ENCODE measurements at regions not wholly inside any gene's neighbourhood (a gene's known extent, or its start where the extent isn't known, plus 50 kb on each side); places are given as distances from the start of the nearest gene placed in this dataset.

- TF ChIP-seq, protein P1, sequence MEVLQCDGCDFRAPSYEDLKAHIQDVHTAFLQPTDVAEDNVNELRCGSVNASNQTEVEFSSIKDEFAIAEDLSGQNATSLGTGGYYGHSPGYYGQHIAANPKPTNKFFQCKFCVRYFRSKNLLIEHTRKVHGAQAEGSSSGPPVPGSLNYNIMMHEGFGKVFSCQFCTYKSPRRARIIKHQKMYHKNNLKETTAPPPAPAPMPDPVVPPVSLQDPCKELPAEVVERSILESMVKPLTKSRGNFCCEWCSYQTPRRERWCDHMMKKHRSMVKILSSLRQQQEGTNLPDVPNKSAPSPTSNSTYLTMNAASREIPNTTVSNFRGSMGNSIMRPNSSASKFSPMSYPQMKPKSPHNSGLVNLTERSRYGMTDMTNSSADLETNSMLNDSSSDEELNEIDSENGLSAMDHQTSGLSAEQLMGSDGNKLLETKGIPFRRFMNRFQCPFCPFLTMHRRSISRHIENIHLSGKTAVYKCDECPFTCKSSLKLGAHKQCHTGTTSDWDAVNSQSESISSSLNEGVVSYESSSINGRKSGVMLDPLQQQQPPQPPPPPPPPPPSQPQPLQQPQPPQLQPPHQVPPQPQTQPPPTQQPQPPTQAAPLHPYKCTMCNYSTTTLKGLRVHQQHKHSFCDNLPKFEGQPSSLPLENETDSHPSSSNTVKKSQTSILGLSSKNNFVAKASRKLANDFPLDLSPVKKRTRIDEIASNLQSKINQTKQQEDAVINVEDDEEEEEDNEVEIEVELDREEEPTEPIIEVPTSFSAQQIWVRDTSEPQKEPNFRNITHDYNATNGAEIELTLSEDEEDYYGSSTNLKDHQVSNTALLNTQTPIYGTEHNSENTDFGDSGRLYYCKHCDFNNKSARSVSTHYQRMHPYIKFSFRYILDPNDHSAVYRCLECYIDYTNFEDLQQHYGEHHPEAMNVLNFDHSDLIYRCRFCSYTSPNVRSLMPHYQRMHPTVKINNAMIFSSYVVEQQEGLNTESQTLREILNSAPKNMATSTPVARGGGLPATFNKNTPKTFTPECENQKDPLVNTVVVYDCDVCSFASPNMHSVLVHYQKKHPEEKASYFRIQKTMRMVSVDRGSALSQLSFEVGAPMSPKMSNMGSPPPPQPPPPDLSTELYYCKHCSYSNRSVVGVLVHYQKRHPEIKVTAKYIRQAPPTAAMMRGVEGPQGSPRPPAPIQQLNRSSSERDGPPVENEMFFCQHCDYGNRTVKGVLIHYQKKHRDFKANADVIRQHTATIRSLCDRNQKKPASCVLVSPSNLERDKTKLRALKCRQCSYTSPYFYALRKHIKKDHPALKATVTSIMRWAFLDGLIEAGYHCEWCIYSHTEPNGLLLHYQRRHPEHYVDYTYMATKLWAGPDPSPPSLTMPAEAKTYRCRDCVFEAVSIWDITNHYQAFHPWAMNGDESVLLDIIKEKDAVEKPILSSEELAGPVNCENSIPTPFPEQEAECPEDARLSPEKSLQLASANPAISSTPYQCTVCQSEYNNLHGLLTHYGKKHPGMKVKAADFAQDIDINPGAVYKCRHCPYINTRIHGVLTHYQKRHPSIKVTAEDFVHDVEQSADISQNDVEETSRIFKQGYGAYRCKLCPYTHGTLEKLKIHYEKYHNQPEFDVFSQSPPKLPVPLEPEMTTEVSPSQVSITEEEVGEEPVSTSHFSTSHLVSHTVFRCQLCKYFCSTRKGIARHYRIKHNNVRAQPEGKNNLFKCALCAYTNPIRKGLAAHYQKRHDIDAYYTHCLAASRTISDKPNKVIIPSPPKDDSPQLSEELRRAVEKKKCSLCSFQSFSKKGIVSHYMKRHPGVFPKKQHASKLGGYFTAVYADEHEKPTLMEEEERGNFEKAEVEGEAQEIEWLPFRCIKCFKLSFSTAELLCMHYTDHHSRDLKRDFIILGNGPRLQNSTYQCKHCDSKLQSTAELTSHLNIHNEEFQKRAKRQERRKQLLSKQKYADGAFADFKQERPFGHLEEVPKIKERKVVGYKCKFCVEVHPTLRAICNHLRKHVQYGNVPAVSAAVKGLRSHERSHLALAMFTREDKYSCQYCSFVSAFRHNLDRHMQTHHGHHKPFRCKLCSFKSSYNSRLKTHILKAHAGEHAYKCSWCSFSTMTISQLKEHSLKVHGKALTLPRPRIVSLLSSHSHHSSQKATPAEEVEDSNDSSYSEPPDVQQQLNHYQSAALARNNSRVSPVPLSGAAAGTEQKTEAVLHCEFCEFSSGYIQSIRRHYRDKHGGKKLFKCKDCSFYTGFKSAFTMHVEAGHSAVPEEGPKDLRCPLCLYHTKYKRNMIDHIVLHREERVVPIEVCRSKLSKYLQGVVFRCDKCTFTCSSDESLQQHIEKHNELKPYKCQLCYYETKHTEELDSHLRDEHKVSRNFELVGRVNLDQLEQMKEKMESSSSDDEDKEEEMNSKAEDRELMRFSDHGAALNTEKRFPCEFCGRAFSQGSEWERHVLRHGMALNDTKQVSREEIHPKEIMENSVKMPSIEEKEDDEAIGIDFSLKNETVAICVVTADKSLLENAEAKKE (CRISPR knock-in tag; IDR thresholded peaks at IDR 0.05) = no peak
- no peak for TF ChIP-seq CREB1 (CRISPR knock-in tag; IDR thresholded peaks at IDR 0.05; ENCODE audit: low read depth)
Measured at GRCh38 chr14:101226265-101226602, 322.7 kb upstream of the RTL1 start (continued).

DNA sequence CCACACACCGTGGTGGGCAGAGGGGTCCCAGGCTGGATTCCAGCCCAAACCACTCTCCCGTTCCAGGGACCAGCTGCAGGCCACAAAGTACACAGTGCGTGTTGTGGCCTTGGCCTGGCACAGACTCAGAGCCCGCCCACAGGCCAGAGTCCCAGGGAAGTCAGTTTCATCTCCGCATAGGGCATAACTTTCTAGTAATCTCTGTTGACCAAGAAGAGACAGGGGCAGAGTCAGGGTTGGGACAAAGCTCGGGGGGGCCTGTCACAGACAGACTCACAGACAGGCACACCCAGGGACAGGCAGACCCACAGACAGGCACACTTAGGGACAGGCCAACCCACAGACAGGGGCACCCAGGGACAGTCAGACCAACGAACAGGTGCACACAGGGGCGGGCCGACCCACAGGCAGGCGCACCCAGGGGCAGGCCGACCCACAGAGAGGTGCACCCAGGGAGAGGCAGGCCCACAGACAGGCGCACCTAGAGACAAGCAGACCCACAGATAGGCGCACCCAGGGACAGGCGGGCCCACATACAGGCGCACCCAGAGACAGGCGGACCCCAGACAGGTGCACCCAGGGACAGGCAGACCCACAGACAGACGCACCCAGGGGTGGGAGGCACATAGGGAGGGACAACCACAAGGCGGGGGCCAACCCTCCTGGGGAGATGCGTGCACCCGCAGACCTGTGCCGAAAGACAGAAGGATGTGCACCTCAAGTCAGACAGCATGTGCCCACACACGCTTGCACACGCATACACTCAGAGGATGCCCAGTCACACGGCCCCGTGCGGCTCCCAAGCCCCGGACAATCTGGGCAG is 323.3 kb upstream of the RTL1 start:
- Histone ChIP-seq H4K20me1 (replicated peaks; ENCODE audit: insufficient read depth) (no peaks in the 10 kb centered on the region), H3K4me3 (no peak overlapping the region), H2AFZ (no peak overlapping the region), H3F3A (replicated peaks; ENCODE audit: low read depth) (no peaks in the 10 kb centered on the region; the same call in 1 of the 2 replicates), H3K36me3 (ENCODE audit: insufficient read depth) (no peaks in the 10 kb centered on the region), H3K9me2 (ENCODE audit: insufficient read depth) (no peaks in the 10 kb centered on the region), H3K27me3 (ENCODE audit: insufficient read depth) (no peaks in the 10 kb centered on the region), H3K4me2 (no peak overlapping the region), H3K79me2 (replicated peaks; ENCODE audit: insufficient read depth) (no peaks in the 10 kb centered on the region), H3K4me1 (ENCODE audit: insufficient read depth) (peaks cover 14% of the 10 kb centered on the region), H3K27ac (ENCODE audit: low read depth) (no peak overlapping the region)
- no peak for DNase-seq (ENCODE audit: low spot score)
- ATAC-seq = no peak
- no peaks in the 10 kb centered on the region for H3K9me3 Mint-ChIP-seq
- no peaks in the 10 kb centered on the region for H3K36me3 Mint-ChIP-seq (ENCODE audit: low read depth)
- H3K27ac Mint-ChIP-seq = no peak overlapping the region
- H3K27me3 Mint-ChIP-seq (ENCODE audit: insufficient read depth, low read depth, poor library complexity) = peaks cover 18% of the 10 kb centered on the region
- H3K4me1 Mint-ChIP-seq = peaks cover 23% of the 10 kb centered on the region
- no peak overlapping the region for H3K4me3 Mint-ChIP-seq
- TF ChIP-seq EZH2 (IDR thresholded peaks at IDR 0.05; ENCODE audit: low read depth, unreplicated experiment) (no peak), CREB1 (CRISPR knock-in tag; IDR thresholded peaks at IDR 0.05; ENCODE audit: low read depth) (no peak)
- TF ChIP-seq, protein P2, sequence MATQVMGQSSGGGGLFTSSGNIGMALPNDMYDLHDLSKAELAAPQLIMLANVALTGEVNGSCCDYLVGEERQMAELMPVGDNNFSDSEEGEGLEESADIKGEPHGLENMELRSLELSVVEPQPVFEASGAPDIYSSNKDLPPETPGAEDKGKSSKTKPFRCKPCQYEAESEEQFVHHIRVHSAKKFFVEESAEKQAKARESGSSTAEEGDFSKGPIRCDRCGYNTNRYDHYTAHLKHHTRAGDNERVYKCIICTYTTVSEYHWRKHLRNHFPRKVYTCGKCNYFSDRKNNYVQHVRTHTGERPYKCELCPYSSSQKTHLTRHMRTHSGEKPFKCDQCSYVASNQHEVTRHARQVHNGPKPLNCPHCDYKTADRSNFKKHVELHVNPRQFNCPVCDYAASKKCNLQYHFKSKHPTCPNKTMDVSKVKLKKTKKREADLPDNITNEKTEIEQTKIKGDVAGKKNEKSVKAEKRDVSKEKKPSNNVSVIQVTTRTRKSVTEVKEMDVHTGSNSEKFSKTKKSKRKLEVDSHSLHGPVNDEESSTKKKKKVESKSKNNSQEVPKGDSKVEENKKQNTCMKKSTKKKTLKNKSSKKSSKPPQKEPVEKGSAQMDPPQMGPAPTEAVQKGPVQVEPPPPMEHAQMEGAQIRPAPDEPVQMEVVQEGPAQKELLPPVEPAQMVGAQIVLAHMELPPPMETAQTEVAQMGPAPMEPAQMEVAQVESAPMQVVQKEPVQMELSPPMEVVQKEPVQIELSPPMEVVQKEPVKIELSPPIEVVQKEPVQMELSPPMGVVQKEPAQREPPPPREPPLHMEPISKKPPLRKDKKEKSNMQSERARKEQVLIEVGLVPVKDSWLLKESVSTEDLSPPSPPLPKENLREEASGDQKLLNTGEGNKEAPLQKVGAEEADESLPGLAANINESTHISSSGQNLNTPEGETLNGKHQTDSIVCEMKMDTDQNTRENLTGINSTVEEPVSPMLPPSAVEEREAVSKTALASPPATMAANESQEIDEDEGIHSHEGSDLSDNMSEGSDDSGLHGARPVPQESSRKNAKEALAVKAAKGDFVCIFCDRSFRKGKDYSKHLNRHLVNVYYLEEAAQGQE (IDR thresholded peaks at IDR 0.05; ENCODE audit: unreplicated experiment) = no peak
- TF ChIP-seq, protein P1 (CRISPR knock-in tag; IDR thresholded peaks at IDR 0.05) = no peak
